SW 1271 (cell line): ENCODE measurements at regions not wholly inside any gene's neighbourhood (a gene's known extent, or its start where the extent isn't known, plus 50 kb on each side); places are given as distances from the start of the nearest gene placed in this dataset.
"Not testable (repeated sequence)": the region's sequence is repeated elsewhere in the genome, so short reads cannot be mapped to it uniquely, and the experiment has no call there.

ENCODE experiments used
- DNase-seq, 2 experiments: peaks; one replicate each; lab custom pipeline; 2025; lab: John Stamatoyannopoulos, UW

GRCh38 chr3:64438066-64438465, 212.8 kb upstream of the PRICKLE2 start:
- no peak for DNase-seq

- no peak for DNase-seq
These were observed 211.9 kb upstream of the PRICKLE2 start for GRCh38 chr3:64437131-64437530.

DNA sequence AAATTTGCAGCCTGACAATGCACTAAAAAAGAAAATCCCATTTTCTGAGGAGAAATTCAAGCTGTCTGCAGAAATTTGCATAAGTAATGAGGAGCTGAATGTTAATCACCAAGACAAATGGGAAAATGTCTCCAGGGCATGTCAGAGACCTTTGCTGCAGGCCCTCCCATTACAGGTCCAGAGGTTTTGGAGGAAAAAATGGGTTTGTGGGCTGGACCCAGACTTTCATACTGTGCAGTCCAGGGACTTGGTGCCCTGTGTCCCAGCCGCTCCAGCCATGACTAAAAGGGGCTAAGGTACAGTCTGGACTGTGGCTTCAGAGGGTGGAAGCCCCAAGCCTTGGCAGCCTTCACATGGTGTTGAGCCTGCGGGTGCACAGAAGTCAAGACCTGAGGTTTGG, 209.8 kb upstream of the PRICKLE2 start:
- DNase-seq = not testable (repeated sequence)

GRCh38 chr3:64432870-64433269, 207.6 kb upstream of the PRICKLE2 start:
- DNase-seq = no peak

- DNase-seq = no peak
These were observed 206.3 kb upstream of the PRICKLE2 start for GRCh38 chr3:64431526-64432091.

DNA sequence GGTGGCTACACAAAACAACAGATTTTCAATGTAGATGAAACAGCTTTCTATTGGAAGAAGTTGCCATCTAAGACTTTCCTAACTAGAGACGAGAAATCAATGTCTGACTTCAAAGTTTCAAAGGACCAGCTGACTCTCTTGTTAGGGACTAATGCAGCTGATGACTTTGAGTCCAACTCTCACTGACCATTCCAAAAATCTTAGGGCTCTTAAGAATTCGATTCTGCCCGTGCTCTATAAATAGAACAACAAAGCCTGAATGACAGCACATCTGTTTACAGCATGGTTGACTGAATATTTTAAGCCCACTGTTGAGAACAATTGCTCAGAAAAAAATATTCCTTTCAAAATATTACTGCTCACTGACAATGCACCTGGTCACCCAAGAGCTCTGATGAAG, 202.4 kb upstream of the PRICKLE2 start:
- DNase-seq = no peak

- no peak for DNase-seq
These were observed 201.3 kb upstream of the PRICKLE2 start for GRCh38 chr3:64426551-64426950.

- no peak for DNase-seq
These were observed 197.7 kb upstream of the PRICKLE2 start for GRCh38 chr3:64422932-64423331.

- no peak for DNase-seq
These were observed 196.9 kb upstream of the PRICKLE2 start for GRCh38 chr3:64422192-64422591.

- no peak for DNase-seq
These were observed 192.6 kb upstream of the PRICKLE2 start for GRCh38 chr3:64417816-64418215.

GRCh38 chr3:64414043-64414442, 188.8 kb upstream of the PRICKLE2 start:
- DNase-seq = no peak

DNA sequence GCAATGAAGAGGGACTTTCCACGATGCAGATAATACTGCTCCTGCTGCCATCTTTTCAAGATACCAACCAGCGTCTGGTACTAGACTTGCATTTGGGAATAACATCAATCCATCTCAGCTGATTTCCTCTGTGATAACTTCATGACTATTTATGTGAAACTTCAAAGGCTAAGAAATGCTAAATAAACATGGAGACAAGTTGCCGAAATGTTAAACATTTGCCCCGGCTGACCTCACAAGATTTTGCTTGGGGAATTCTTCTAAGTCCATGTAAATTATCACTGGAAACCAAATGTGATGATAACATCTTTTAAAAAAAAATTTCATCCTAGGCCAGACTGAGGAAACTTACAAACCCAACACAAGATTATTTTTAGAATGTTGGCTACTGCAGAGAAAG, 185.8 kb upstream of the PRICKLE2 start:
- no peak for DNase-seq

DNA sequence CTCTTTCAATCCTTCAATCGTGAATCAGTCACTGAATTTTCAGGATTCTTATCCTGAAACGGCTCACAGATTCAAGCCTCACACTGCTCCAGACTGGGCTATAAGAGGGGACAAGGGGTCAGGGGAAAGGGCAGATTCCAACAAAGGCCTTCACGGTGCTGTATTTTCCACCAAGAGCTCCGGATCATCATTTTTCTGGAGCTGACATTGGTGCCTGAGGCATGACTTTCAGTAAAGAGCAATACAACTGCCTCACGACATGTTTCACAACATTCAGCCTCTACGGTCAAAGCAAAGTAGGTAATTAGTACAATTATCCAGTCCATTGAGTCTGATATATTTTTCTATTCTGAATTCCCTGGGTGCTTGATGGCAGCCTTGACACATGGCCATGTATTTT, 185.0 kb upstream of the PRICKLE2 start:
- DNase-seq = no peak

- DNase-seq = no peak
These were observed 183.5 kb upstream of the PRICKLE2 start for GRCh38 chr3:64408770-64409169.

- no peak for DNase-seq
These were observed 181.0 kb upstream of the PRICKLE2 start for GRCh38 chr3:64406271-64406670.

DNA sequence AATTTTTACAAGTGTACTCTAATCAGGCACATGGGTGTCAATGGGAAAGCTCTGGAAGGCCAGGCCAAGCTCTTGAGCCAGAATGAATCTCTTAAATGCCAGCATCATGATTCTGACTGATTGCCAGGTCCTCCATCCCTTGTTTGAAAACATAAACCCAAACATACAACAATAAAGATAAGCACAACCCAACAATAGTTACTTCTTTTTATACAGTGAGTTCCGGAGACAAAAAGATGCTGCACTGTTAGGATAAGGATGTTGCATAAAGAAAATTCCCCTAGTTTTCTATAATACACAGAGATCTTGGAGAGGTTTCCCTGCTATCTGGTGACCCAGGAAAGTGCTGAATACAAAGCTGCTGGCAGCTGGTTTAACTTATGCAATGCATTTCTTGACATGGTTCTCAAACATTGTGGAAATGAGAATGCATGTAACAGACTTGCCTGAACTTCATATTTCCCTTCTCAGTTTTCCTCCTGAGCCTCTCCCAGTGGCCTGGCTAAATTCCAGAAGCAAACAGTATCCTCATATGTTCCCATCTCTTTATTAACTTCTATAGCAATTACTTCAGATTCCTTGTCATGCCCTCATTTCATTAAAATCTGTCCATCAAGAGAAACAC, 180.1 kb upstream of the PRICKLE2 start:
- no peak for DNase-seq

- no peak for DNase-seq
These were observed 175.4 kb upstream of the PRICKLE2 start for GRCh38 chr3:64400706-64401105.

GRCh38 chr3:64399205-64399800, 174.0 kb upstream of the PRICKLE2 start:
- DNase-seq = peak in 1 of 2 experiments; percentile 6

GRCh38 chr3:64398476-64398875, 173.2 kb upstream of the PRICKLE2 start:
- DNase-seq = no peak

DNA sequence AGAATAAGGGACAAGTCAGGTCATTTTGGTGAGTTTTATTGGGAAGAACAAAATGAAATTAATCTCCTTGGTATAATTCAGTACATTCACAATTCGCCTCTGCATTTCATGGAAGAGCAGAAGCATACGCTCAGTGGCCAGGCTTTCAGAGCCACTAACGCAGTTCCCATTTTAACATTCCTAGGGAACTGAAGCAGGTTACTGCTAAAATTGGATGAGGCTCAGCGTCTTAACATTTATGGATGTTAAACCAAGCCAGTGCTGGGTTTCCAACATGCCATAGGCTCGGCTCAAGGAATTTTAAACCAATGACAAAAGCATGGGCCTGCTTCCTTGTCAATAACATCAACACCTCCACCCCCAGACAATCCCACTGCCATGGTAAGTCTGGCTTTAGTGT, 172.7 kb upstream of the PRICKLE2 start:
- DNase-seq = no peak

DNA sequence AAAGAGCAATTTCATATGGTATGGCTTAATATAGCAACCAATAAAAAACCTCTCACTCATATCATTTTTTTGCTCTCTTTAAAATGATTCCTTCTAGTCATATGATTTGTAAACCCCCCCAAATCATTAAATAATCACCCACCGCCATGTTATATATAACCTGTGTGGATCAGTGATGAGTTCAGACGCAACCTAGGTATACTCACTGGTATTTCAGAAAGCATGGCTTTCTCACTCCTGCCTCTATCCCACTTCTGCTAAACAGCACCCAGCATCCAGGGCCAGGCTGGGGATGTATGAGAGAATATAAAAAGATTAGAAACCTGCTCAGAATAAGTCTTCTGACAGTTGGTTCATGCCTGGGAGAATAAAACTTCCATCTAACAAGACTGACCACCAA, 172.3 kb upstream of the PRICKLE2 start:
- no peak for DNase-seq

DNA sequence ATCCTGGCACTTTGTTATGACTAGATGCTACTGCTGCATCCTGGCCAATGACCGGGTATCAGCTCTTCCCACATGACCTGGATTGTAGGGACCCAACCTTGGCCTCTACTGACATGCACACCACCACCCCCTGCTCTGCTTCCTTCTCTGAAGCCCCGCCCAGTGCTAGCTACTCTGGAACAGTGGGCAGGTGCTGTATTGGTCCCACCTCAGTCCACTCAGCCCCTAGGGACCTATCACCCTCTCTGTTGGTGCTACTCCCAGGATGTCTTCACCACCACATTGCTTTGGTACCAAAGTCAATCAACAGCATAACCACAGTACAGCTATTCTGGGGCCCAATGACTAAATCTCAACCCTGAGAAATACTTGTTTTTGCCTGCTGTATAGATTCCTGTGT, 170.2 kb upstream of the PRICKLE2 start:
- no peak for DNase-seq

DNA sequence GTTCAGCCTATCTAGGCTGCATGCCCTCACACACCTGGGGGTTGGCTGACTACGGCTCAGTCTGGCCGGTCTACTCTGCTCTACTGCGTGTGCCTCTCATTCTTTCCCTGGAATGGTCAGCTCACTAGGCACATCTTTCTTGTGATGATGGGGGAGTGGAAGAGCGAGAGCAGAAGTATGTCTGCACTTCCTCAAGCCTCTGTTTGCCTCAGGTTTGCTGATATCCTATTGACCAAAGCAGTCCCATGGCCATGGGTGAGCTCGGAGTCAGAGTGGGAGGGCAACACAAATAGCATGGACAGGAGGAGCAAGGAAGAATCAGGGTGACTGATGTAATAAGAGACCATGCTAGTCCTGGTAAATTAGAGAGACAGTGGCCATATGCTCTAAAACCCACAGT, 167.9 kb upstream of the PRICKLE2 start:
- DNase-seq = no peak

- DNase-seq = no peak
These were observed 166.7 kb upstream of the PRICKLE2 start for GRCh38 chr3:64392001-64392400.
